Myocyte (in vitro differentiated cells): ENCODE measurements at regions not wholly inside any gene's neighbourhood (a gene's known extent, or its start where the extent isn't known, plus 50 kb on each side); places are given as distances from the start of the nearest gene placed in this dataset.
A peak's percentile ranks its signal among the peaks of the same experiment; 100 is the strongest.

Source experiments
- DNase-seq: peaks from one replicate; pipeline ENCODE4 v3.0.0-alpha.2; 2012; ENCODE audit warnings: low read depth

DNA sequence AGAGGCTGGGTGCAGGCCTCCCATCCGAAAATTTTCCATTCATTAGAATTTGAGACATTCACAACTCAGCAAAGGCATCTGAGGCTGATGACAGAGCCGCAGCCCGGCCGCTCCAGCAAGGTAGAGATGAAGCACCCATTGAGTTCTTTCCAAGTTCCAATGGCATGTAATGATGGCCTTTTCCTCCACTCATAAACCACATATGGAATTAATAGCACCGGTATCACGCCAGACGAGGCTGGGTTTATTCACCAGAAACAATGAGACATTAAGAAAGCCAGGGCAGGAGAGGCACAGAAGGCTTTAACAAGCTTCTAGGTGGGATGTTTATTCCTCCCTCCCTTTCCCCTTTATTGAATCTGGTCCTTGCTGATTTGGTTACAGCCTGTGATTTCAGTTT, 534.4 kb downstream of the MN1 start:
- DNase-seq, result no peak

GRCh38 chr22:27269751-27270543, 531.6 kb downstream of the MN1 start:
- no peak for DNase-seq

DNA sequence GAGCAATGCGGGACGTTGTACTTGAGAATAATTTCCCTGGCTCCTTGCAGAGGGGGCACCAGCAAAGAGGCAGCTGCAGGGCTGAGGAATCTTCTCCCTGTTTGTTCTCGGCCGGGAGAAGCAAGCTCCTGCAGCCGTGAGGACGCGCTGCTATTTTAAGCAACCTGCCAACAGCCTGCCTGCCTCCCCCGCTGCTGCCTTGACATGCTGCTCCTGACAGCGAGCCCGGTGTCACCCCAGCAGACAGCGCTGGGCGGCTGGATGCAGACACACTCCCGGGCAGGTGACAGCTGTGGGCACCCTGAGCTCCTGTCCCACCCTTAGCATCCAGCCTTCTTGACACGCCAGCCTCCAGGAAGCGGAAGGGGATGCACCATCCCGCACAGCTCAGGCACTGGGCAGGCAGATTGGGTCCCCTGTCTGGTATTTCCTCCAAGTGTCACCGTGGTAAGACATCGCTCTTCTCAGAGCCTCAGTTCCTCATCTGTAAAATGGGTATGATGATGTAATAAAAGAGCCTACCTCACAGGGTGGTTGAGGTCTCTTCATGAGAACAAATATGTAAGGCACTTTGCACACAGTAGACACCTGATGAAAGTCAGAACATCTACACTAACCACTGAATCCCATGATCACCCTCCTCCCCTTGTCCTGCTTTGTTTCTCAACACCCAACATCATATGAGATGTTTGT, 530.6 kb downstream of the MN1 start:
- peak; percentile 24 for DNase-seq

DNA sequence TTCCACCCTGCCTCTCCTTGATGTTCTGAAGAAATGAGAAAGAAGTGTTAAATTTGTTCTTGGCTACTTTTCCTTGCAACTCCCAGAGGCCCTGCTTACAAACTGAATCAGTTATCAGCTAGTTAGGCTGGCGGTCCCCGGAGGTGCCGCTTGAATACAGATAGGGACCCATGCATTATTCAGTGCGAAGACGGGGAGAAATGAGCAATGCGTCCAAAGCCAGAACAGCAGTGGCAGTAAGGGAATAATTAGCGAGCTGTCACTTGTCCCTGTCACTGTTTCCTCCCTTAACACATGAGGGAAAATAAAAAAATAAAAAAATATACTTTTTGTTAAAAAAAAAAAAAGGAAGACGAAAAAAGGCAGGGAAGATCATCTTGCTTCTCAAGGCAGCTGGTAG, 528.1 kb downstream of the MN1 start:
- DNase-seq, result no peak

GRCh38 chr22:27273853-27274252, 527.7 kb downstream of the MN1 start:
- DNase-seq, result no peak

DNA sequence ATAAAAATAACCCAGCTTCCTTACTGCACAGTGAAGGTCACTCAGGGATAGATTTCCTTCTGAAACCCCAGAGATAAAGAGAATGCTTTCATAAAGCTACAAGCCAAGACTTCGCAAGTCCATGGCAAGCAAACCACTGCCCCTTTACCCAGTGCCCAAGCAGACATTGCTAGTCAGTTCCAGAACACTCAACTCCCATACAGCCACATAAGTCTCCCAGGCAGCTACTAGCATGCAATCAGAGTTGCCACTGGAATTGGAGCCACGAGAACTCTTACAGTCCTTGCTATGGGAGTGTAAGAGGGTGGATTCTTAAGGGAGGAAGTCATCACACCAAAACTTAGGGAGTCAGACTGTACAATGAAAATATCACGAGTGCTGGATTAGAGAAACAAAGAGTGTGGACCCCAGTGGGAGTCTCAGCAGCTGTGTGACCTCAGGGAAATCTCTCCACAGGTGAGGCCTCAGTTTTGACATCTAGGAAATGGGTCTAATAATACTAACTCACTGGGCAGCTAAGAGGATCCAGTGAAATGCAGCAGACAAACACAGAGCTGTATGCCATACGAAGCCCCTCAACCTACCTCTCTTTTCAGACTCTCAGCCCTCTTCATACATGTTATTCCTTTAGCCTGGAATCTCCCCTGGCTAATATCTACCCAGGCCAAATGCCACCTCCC, 526.6 kb downstream of the MN1 start:
- DNase-seq, result peak; percentile 11

- no peak for DNase-seq
Observed at GRCh38 chr22:27278946-27279345, 522.6 kb downstream of the MN1 start.

- DNase-seq, result no peak
Observed at GRCh38 chr22:27283240-27283639, 518.3 kb downstream of the MN1 start.

GRCh38 chr22:27283714-27284113, 517.8 kb downstream of the MN1 start:
- no peak for DNase-seq

GRCh38 chr22:27284324-27284723, 517.2 kb downstream of the MN1 start:
- no peak for DNase-seq

- no peak for DNase-seq
Observed at GRCh38 chr22:27286711-27287110, 514.8 kb downstream of the MN1 start.

- no peak for DNase-seq
Observed at GRCh38 chr22:27292542-27293299, 508.8 kb downstream of the MN1 start.

DNA sequence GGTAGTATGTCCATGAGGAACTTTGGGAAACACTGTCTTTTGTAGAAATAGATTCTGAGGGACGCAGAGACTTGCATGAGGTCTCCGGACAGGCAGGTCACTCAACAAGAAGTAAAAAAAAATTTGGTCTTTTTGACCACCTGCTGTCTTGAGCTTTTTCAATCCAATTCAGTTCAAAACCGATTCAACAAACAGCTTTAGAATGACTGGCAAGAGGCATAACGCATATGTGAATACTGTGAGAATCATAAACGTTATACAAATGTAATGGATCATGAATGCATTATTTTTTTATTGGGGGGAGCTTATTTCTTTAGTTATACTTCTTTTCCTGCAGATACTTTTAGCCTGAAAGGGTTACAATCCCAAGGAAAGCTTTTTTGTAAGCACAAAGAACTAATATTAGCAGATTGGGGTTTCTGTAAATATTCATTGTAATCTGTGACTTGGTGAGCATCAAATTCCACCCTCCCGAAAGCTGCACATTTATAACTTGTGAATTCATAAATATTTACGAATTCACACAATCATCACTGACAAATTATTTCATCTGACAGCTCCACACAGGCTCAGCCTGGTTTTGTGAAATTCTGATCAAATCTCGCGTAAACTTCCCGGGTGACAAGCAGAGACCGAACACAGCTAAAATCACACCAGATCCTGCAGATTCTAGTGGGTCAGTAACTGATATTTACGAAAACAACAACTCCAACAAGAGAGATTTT, 507.7 kb downstream of the MN1 start:
- no peak for DNase-seq

- DNase-seq, result no peak
Observed at GRCh38 chr22:27295040-27295439, 506.5 kb downstream of the MN1 start.

- DNase-seq, result no peak
Observed at GRCh38 chr22:27295605-27296004, 506.0 kb downstream of the MN1 start.

DNA sequence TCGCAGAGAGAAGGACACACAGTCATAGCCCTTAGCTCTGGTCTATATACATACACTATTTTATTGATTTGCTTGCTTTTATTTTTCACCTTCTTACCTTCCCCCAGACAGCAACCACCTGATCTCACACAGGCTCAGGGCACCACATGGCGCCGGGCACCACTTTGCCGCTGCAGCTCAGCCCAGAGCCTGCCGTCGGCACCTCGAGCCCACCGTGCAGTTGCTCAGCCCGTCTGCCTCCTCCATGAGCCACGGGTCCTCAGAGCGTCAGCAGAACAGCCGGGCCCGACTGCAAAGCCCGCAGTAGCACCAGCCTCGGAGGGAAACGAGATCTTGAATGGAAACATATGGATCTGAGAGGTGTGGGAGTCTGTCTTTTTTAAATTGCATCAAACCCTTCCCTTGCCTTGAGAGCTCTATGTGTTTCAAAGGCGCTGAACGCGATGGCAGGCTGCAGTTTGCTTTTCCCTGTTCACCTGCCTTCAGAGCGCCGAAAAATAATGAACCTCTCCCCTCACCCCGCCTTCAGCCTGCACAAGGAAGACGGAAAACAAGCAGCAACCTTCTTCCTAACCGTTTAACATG, 505.4 kb downstream of the MN1 start:
- no peak for DNase-seq

- no peak for DNase-seq
Observed at GRCh38 chr22:27297125-27297524, 504.4 kb downstream of the MN1 start.

DNA sequence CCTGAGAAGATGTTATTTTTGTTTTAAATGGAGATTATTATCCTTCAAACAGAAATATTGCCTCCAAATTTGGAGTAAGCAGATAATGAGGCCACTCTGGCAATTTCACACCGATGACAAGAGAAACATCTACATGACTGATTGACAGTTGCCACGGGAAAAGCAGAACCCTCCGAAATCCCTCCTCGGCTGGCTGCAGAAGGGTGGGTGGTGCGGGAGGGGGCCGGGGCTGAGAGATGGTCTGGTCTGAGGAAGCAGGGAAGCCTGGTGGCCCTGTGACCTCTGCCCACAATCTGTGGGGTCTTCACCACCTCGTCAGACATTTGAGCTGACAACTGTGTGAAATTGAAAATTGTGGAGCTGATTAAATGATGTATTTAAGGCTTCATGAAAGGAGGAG, 503.2 kb downstream of the MN1 start:
- no peak for DNase-seq

- DNase-seq, result no peak
Observed at GRCh38 chr22:27298742-27299141, 502.8 kb downstream of the MN1 start.
